ENCODE measurements at regions not wholly inside any gene's neighbourhood (a gene's known extent, or its start where the extent isn't known, plus 50 kb on each side); places are given as distances from the start of the nearest gene placed in this dataset.

DNA sequence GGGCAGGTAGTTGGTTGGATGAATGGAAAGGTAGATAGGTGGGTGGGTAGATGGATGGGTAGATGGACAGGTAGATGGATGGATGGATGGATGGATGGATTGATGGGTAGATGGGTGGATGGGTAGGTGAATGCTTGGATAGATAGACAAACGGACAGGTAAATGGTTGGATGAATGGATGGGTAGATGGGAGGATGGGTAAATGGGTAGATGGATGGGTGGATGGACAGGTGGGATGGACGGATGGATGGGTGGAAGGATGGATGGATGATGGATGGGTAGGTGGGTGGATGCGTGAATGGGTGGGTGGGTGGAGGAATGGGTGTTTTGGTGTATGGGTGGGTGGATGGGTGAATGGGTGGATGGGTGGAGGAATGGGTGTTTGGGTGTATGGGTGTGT lies 50.1 kb upstream of the ASAP2 start:
- Histone ChIP-seq H3K9me3 (no peaks in the 10 kb centered on the region), H3K4me3 (no peak overlapping the region), H3K36me3 (no peaks in the 10 kb centered on the region), H3K27me3 (no peaks in the 10 kb centered on the region), H3K4me1 (peaks cover 14% of the 10 kb centered on the region), H3K27ac (no peak overlapping the region)
- no peak for DNase-seq (ENCODE audit: low spot score in 2 of 2)
- WGBS = 90% methylated on average over 3 of the region's 3 CpGs
- TF ChIP-seq POLR2AphosphoS5 (IDR thresholded peaks at IDR 0.05) = no peak
- TF ChIP-seq POLR2A (IDR thresholded peaks at IDR 0.05) = no peak
- TF ChIP-seq EP300 (IDR thresholded peaks at IDR 0.05) = no peak
- TF ChIP-seq, protein P1, sequence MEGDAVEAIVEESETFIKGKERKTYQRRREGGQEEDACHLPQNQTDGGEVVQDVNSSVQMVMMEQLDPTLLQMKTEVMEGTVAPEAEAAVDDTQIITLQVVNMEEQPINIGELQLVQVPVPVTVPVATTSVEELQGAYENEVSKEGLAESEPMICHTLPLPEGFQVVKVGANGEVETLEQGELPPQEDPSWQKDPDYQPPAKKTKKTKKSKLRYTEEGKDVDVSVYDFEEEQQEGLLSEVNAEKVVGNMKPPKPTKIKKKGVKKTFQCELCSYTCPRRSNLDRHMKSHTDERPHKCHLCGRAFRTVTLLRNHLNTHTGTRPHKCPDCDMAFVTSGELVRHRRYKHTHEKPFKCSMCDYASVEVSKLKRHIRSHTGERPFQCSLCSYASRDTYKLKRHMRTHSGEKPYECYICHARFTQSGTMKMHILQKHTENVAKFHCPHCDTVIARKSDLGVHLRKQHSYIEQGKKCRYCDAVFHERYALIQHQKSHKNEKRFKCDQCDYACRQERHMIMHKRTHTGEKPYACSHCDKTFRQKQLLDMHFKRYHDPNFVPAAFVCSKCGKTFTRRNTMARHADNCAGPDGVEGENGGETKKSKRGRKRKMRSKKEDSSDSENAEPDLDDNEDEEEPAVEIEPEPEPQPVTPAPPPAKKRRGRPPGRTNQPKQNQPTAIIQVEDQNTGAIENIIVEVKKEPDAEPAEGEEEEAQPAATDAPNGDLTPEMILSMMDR (IDR thresholded peaks at IDR 0.05) = no peak

DNA sequence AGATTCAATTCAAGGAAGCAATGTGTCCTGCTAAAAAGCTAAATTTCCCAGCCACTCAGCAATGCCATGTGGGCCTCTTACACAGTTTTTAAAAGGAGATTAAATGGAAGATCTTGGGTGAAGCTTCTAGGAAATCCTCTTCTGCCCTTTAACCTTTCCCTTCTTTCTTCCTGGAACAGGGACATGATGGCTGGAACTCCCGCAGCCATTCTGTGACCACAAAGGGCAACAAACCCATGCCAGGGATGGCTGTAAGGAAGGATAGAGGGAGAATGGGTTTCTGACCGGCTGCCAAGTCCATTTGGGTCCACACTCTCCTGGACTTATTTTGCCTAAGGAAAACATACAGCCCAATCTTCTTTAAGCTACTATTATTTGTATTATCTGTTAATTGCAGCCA lies 52.6 kb upstream of the ASAP2 start:
- Histone ChIP-seq H3K4me1 (peaks cover 14% of the 10 kb centered on the region), H3K36me3 (no peaks in the 10 kb centered on the region), H3K9me3 (no peaks in the 10 kb centered on the region), H3K27me3 (no peaks in the 10 kb centered on the region), H3K4me3 (no peak overlapping the region), H3K27ac (peak overlapping the region; percentile 45)
- DNase-seq (ENCODE audit: low spot score in 2 of 2) = no peak
- 86% methylated on average over 2 of the region's 2 CpGs for WGBS
- TF ChIP-seq EP300 (IDR thresholded peaks at IDR 0.05) (no peak), POLR2AphosphoS5 (IDR thresholded peaks at IDR 0.05) (no peak), POLR2A (IDR thresholded peaks at IDR 0.05) (no peak)
- TF ChIP-seq, protein P1 (IDR thresholded peaks at IDR 0.05) = no peak

DNA sequence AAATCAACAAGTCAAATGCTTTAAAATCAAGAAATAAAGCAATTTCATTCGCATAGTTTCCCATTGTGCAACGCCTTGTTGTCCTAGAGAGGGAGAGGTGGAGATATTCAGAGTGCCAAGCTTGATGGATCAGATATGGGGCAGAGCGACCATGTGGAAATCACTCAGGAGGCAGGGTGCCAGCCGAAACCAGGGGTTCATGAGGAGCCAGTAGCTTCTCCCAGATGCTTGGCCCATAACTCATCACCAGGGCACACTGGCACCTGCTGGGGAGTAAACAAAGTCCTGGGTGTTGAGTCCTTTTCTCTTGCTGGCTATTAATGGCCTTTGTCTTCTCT lies 53.0 kb upstream of the ASAP2 start:
- peaks cover 14% of the 10 kb centered on the region for H3K4me1 ChIP-seq
- H3K9me3 ChIP-seq = no peaks in the 10 kb centered on the region
- peak in 1 of 2 donors; percentile 82 for DNase-seq (ENCODE audit: low spot score in 2 of 2)
- TF ChIP-seq EP300 (IDR thresholded peaks at IDR 0.05) (no peak), POLR2AphosphoS5 (IDR thresholded peaks at IDR 0.05) (peak in 1 of 3 donors; percentile 43)
- no peak overlapping the region for H3K4me3 ChIP-seq
- H3K27me3 ChIP-seq = no peaks in the 10 kb centered on the region
- peak overlapping the region; percentile 45 for H3K27ac ChIP-seq
- WGBS = 23% methylated on average over 4 of the region's 4 CpGs
- no peaks in the 10 kb centered on the region for H3K36me3 ChIP-seq

DNA sequence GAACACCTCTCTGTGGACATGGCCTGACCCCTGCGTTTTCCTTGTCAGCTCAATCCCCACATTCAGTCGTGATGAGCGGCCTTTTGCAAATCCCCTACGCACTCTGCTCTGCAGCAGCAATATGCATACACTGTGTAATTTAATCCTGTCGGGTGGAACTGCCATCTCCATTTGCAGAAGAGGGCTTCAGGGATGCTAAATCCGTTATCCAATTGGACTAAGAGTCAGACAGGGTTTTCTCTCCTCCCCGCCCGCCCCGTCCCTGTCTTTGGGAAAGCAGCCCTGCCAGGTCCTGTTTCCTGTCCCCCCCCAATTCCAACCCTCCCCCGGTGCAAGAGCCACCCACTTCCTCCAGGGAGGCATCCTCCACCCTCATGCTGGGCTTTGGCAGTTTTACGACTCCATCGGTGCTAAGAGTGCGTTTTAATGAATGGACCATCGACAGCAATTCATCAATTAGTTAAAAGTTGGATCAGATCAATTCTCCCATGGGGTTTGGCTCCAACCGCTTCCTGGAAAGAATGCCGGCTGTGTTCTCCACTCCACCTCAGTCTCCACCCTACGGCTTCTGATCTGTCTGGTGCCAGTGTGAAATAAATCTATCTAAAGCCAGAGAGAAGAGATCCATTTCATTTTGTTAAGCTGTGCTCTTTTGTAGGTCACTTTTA lies 53.5 kb upstream of the ASAP2 start:
- H3K4me1 ChIP-seq = peaks cover 14% of the 10 kb centered on the region
- TF ChIP-seq POLR2A (IDR thresholded peaks at IDR 0.05) (no peak), EP300 (IDR thresholded peaks at IDR 0.05) (no peak), POLR2AphosphoS5 (IDR thresholded peaks at IDR 0.05) (no peak)
- TF ChIP-seq, protein P1 (IDR thresholded peaks at IDR 0.05) = no peak
- WGBS = 7% methylated on average over 17 of the region's 17 CpGs
- H3K27me3 ChIP-seq = no peaks in the 10 kb centered on the region
- no peak overlapping the region for H3K4me3 ChIP-seq
- H3K9me3 ChIP-seq = no peaks in the 10 kb centered on the region
- peak overlapping the region; percentile 45 for H3K27ac ChIP-seq
- no peak for DNase-seq (ENCODE audit: low spot score in 2 of 2)
- no peaks in the 10 kb centered on the region for H3K36me3 ChIP-seq

DNA sequence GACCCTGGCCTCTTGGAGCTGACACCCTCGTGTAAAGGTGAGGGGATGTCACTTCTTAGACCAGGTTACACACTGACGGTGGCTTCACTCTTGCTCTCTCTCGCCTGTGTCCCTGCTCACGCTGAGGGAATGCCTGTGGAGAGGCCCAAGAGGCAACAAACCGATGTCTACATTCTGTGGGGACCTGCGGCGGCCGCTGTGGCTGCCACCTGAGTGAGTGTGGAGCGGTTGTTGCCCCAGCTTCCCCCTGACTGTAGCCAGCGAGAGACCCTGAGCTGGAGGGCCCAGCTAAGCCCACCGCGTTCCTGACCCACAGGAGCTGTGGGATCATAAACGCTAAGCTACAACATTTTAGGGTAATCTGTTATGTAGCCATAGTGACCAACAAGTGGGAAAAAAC lies 55.7 kb upstream of the ASAP2 start:
- WGBS = 94% methylated on average over 6 of the region's 13 CpGs
- no peak overlapping the region for H3K27ac ChIP-seq
- no peak for DNase-seq (ENCODE audit: low spot score in 2 of 2)
- no peak overlapping the region for H3K4me3 ChIP-seq
- no peaks in the 10 kb centered on the region for H3K27me3 ChIP-seq
- peaks cover 14% of the 10 kb centered on the region for H3K4me1 ChIP-seq
- H3K36me3 ChIP-seq = no peaks in the 10 kb centered on the region
- TF ChIP-seq, protein P1 (IDR thresholded peaks at IDR 0.05) = no peak
- TF ChIP-seq POLR2A (IDR thresholded peaks at IDR 0.05) = no peak
- TF ChIP-seq POLR2AphosphoS5 (IDR thresholded peaks at IDR 0.05) = no peak
- no peak for TF ChIP-seq EP300 (IDR thresholded peaks at IDR 0.05)
- no peaks in the 10 kb centered on the region for H3K9me3 ChIP-seq

DNA sequence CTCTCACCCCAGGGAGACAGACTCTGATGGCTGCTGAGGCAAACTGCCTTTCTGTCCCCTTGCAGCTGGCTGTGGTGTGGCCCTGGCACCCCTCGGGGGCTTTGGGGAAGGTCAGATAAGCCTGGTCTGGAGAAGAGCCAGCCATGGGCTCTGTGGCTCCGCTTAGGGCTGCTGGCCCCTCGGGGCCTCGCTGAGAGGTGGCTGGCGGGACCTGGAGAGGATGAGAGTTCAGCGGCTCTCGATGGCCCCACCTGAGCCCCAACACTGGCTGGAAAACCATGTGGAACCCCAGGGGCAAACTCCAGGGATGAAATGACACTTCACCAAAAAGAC lies 56.1 kb upstream of the ASAP2 start:
- no peaks in the 10 kb centered on the region for H3K27me3 ChIP-seq
- H3K9me3 ChIP-seq = no peaks in the 10 kb centered on the region
- TF ChIP-seq POLR2AphosphoS5 (IDR thresholded peaks at IDR 0.05) (no peak), EP300 (IDR thresholded peaks at IDR 0.05) (no peak), POLR2A (IDR thresholded peaks at IDR 0.05) (no peak)
- TF ChIP-seq, protein P1 (IDR thresholded peaks at IDR 0.05) = no peak
- no peak overlapping the region for H3K27ac ChIP-seq
- no peaks in the 10 kb centered on the region for H3K36me3 ChIP-seq
- no peak overlapping the region for H3K4me3 ChIP-seq
- peaks cover 14% of the 10 kb centered on the region for H3K4me1 ChIP-seq
- no CpG with 5 or more reads among the region's 7 CpGs for WGBS
- no peak for DNase-seq (ENCODE audit: low spot score in 2 of 2)

Data from suprapubic skin (tissue), 4 donors.